Endothelial cell of umbilical vein (primary cell): ENCODE measurements at regions not wholly inside any gene's neighbourhood (a gene's known extent, or its start where the extent isn't known, plus 50 kb on each side); places are given as distances from the start of the nearest gene placed in this dataset.

Experiments used
- BruUV-seq: library from RNA; stranded (reverse); fragments of 400-500 nt; replicated peaks from 2 replicates; lab custom pipeline; 2021; lab: Mats Ljungman, UMichigan
- CTCF ChIA-PET: fragments of 300-600, 350-600 bp; sonication (Branson Sonifier 250); formaldehyde crosslinking; loops from one replicate; lab custom pipeline; 2021; ENCODE audit warnings: antibody characterized with exemption, inconsistent platforms; lab: Charles Lee
- POLR2A ChIA-PET: fragments of 300-600, 350-600 bp; sonication (Branson Sonifier 250); formaldehyde crosslinking; loops from one replicate; lab custom pipeline; 2021; ENCODE audit warnings: antibody characterized with exemption, inconsistent platforms; lab: Charles Lee
- DNase-seq: peaks from one replicate; pipeline ENCODE4 v3.0.0-alpha.2; 2011; ENCODE audit warnings: low read depth, low spot score
- FAIRE-seq: peaks from 2 replicates; lab custom pipeline; 2011; peaks lifted over from hg19 to GRCh38; lab: Jason Lieb, UNC
- H2AFZ ChIP-seq: 2 replicates; pipeline ENCODE4 v1.6.0; 2012; ENCODE audit warnings: low read depth, low read length, control low read depth, inconsistent platforms
- H3K27ac ChIP-seq: 2 replicates; pipeline ENCODE4 v1.5.1; 2011; ENCODE audit warnings: low read depth, mild to moderate bottlenecking, control low read depth, low read length, moderate library complexity; ENCODE audit not compliant: insufficient read depth
- H3K27me3 ChIP-seq, 2 experiments: 2 replicates each; pipeline versions ENCODE4 v1.6.0 to v1.6.1; 2011; ENCODE audit warnings: low read length in 2 of 2, mixed read lengths in 1 of 2; ENCODE audit not compliant: control insufficient read depth in 2 of 2, insufficient read depth in 2 of 2
- H3K36me3 ChIP-seq, 2 experiments: 2 replicates in 1 of 2; 3 replicates in 1 of 2; pipeline ENCODE4 v1.5.1; 2011; ENCODE audit warnings: low read length in 2 of 2, mild to moderate bottlenecking in 1 of 2, moderate library complexity in 1 of 2; ENCODE audit not compliant: control insufficient read depth in 2 of 2, insufficient read depth in 2 of 2; ENCODE audit errors: extremely low read depth in 1 of 2
- H3K4me1 ChIP-seq: 3 replicates; pipeline ENCODE4 v1.5.1; 2011; ENCODE audit warnings: mild to moderate bottlenecking, low read length; ENCODE audit not compliant: control insufficient read depth, insufficient read depth; ENCODE audit errors: extremely low read depth
- H3K4me2 ChIP-seq: 2 replicates; pipeline ENCODE4 v1.6.1; 2011; ENCODE audit warnings: low read length, control low read depth, mixed read lengths; ENCODE audit not compliant: insufficient read depth
- H3K4me3 ChIP-seq, 3 experiments: fragments of 200-600 bp in 1 of 3; sonication (generic), shearing (Covaris generic) in 1 of 3; replicated peaks in 1 of 3; 2 replicates each; pipeline ENCODE4 v1.5.1; 2011 to 2016; ENCODE audit warnings: control low read depth in 3 of 3, low read length in 3 of 3, mild to moderate bottlenecking in 2 of 3, inconsistent platforms in 1 of 3, low read depth in 1 of 3, moderate library complexity in 1 of 3; ENCODE audit not compliant: insufficient read depth in 1 of 3
- H3K79me2 ChIP-seq: 2 replicates; pipeline ENCODE4 v1.6.0; 2012; ENCODE audit warnings: low read length, inconsistent platforms; ENCODE audit not compliant: control insufficient read depth, insufficient read depth
- H3K9ac ChIP-seq: replicated peaks from 2 replicates; pipeline ENCODE3; 2011; ENCODE audit warnings: low read length, control low read depth; ENCODE audit not compliant: insufficient read depth; ENCODE audit errors: extremely low read depth
- H3K9me1 ChIP-seq: replicated peaks from 3 replicates; pipeline ENCODE4 v1.6.0; 2011; ENCODE audit warnings: mild to moderate bottlenecking, low read length; ENCODE audit not compliant: control insufficient read depth, insufficient read depth; ENCODE audit errors: extremely low read depth
- H3K9me3 ChIP-seq: replicated peaks from 2 replicates; pipeline ENCODE4 v1.5.1; 2012; ENCODE audit warnings: low read length, inconsistent platforms; ENCODE audit not compliant: control insufficient read depth, insufficient read depth
- H4K20me1 ChIP-seq: replicated peaks from 2 replicates; pipeline ENCODE3; 2011; ENCODE audit warnings: mild to moderate bottlenecking, low read length; ENCODE audit not compliant: control insufficient read depth, insufficient read depth; ENCODE audit errors: extremely low read depth
- CTCF ChIP-seq, 2 donors: IDR thresholded peaks; 1 replicate in 1 of 2; 2 replicates in 1 of 2; pipeline ENCODE4 v1.5.1; 2011; ENCODE audit warnings: low read length in 2 of 2, mild to moderate bottlenecking in 2 of 2, moderate library complexity in 2 of 2, control low read depth in 1 of 2, inconsistent platforms in 1 of 2, low read depth in 1 of 2; ENCODE audit not compliant: insufficient read depth in 1 of 2; ENCODE audit errors: extremely low read depth in 1 of 2
- EZH2 ChIP-seq: IDR thresholded peaks from 2 replicates; pipeline ENCODE4 v1.6.1; 2012; ENCODE audit warnings: borderline replicate concordance, low read depth, mild to moderate bottlenecking, moderate library complexity, low read length, inconsistent platforms; ENCODE audit not compliant: severe bottlenecking
- FOS ChIP-seq: IDR thresholded peaks from 2 replicates; pipeline ENCODE4 v1.6.1; 2011; ENCODE audit warnings: mild to moderate bottlenecking, low read length, moderate library complexity, borderline replicate concordance; ENCODE audit not compliant: insufficient read depth
- GATA2 ChIP-seq: IDR thresholded peaks from 2 replicates; pipeline ENCODE4 v1.7.0; 2011; ENCODE audit warnings: low read depth, mild to moderate bottlenecking, moderate library complexity, mixed read lengths, low read length; ENCODE audit not compliant: insufficient read length, insufficient read depth
- JUN ChIP-seq: IDR thresholded peaks from 2 replicates; pipeline ENCODE4 v1.6.1; 2011; ENCODE audit warnings: borderline replicate concordance, low read depth; ENCODE audit not compliant: insufficient read length, insufficient read depth
- MYC ChIP-seq: IDR thresholded peaks from one replicate; pipeline ENCODE4 v1.6.1; 2011; ENCODE audit warnings: mild to moderate bottlenecking, low read depth, low read length
- POLR2A ChIP-seq: IDR thresholded peaks from 2 replicates; pipeline ENCODE4 v1.6.1; 2012; ENCODE audit warnings: low read depth, mild to moderate bottlenecking, control low read depth, low read length
- POLR2AphosphoS5 ChIP-seq: IDR thresholded peaks from 2 replicates; pipeline ENCODE4 v1.6.1; 2012; ENCODE audit warnings: low read depth, mild to moderate bottlenecking, control low read depth, low read length, moderate library complexity; ENCODE audit not compliant: insufficient read depth
- dilution Hi-C: fragments of 300-500 bp; cut with MboI; formaldehyde crosslinking; loops from one replicate; pipeline ENCODE4 v1.15.0; 2019; ENCODE audit warnings: low sequenced_read_pairs; ENCODE audit not compliant: extremely low pct_ligation_motif_present
- intact Hi-C: fragments of 100-400 bp; cut with micrococcal nuclease; formaldehyde crosslinking; loops from one replicate; pipeline ENCODE4 v1.10.0; 2022
- TF ChIP-seq, protein P1 (sequence below): IDR thresholded peaks from 2 replicates; pipeline ENCODE4 v1.6.1; 2011; ENCODE audit not compliant: insufficient read depth, insufficient read length

DNA sequence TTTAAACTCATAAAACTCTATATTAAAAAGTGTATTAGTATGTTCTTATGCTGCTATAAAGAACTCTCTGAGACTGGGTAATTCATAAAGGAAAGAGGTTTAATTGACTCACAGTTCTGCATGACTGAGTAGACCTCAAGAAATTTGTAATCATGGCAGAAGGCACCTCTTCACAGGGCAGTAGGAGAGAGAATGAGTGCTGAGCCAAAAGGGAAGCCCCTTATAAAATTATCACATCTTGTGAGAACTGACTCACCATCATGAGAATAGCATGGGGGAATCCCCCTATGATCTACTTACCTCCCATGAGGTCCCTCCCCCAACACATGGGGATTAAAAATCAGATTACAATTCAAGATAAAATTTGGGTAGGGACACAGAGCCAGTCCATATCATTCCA, 463.2 kb downstream of the KLHL13 start:
- Histone ChIP-seq H3K9me3 (no peaks in the 10 kb centered on the region), H3K4me1 (no peaks in the 10 kb centered on the region), H4K20me1 (no peaks in the 10 kb centered on the region), H3K27me3 (no peaks in the 10 kb centered on the region), H3K9ac (no peak overlapping the region), H2AFZ (no peak overlapping the region), H3K36me3 (no peaks in the 10 kb centered on the region), H3K27ac (no peak overlapping the region), H3K4me2 (no peak overlapping the region), H3K79me2 (no peaks in the 10 kb centered on the region), H3K9me1 (no peaks in the 10 kb centered on the region), H3K4me3 (no peak overlapping the region)
- FAIRE-seq = no peak
- dilution Hi-C loops (no loop called here), intact Hi-C loops (no loop called here)
- ChIA-PET POLR2A (no interaction called here), CTCF (no interaction called here)
- no peak for DNase-seq
- no TSS peak for BruUV-seq
- no peak for TF ChIP-seq EZH2
- TF ChIP-seq, protein P1, sequence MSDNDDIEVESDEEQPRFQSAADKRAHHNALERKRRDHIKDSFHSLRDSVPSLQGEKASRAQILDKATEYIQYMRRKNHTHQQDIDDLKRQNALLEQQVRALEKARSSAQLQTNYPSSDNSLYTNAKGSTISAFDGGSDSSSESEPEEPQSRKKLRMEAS = no peak
- no peak for TF ChIP-seq JUN
- TF ChIP-seq CTCF (IDR thresholded peaks at IDR 0.05; ENCODE audit: extremely low read depth in 1 of 2, insufficient read depth in 1 of 2, low read depth in 1 of 2, low read length in 2 of 2) = no peak
- no peak for TF ChIP-seq FOS
- no peak for TF ChIP-seq MYC
- TF ChIP-seq POLR2AphosphoS5 = no peak
- no peak for TF ChIP-seq GATA2
- no peak for TF ChIP-seq POLR2A
